ENCODE measurements at regions not wholly inside any gene's neighbourhood (a gene's known extent, or its start where the extent isn't known, plus 50 kb on each side); places are given as distances from the start of the nearest gene placed in this dataset.

- TF ChIP-seq POLR2AphosphoS5 (IDR thresholded peaks at IDR 0.05) (no peak), POLR2A (IDR thresholded peaks at IDR 0.05; ENCODE audit: low read depth) (no peak)
- TF ChIP-seq, protein P1, sequence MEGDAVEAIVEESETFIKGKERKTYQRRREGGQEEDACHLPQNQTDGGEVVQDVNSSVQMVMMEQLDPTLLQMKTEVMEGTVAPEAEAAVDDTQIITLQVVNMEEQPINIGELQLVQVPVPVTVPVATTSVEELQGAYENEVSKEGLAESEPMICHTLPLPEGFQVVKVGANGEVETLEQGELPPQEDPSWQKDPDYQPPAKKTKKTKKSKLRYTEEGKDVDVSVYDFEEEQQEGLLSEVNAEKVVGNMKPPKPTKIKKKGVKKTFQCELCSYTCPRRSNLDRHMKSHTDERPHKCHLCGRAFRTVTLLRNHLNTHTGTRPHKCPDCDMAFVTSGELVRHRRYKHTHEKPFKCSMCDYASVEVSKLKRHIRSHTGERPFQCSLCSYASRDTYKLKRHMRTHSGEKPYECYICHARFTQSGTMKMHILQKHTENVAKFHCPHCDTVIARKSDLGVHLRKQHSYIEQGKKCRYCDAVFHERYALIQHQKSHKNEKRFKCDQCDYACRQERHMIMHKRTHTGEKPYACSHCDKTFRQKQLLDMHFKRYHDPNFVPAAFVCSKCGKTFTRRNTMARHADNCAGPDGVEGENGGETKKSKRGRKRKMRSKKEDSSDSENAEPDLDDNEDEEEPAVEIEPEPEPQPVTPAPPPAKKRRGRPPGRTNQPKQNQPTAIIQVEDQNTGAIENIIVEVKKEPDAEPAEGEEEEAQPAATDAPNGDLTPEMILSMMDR (IDR thresholded peaks at IDR 0.05): no peak
Observed at GRCh38 chr2:167322795-167323194, 434.5 kb downstream of the XIRP2 start.

Data from esophagus muscularis mucosa (tissue), 3 donors.